Loucy (cell line): ENCODE measurements at regions not wholly inside any gene's neighbourhood (a gene's known extent, or its start where the extent isn't known, plus 50 kb on each side); places are given as distances from the start of the nearest gene placed in this dataset.

Source experiments
- H2AFZ ChIP-seq: fragments of 200-600 bp; sonication (generic); 2 replicates; pipeline ENCODE4 v1.6.0; 2016; ENCODE audit warnings: antibody characterized with exemption, mild to moderate bottlenecking, low read length, moderate library complexity
- H3F3A ChIP-seq: fragments of 200-600 bp; 2 replicates; pipeline ENCODE4 v1.6.0; 2016; ENCODE audit warnings: antibody characterized with exemption, low read depth, mild to moderate bottlenecking
- H3K27me3 ChIP-seq: fragments of 200-600 bp; sonication (generic); 2 replicates; pipeline ENCODE4 v1.6.1; 2014; ENCODE audit warnings: low read length, mild to moderate bottlenecking; ENCODE audit not compliant: insufficient read depth, poor library complexity, severe bottlenecking
- H3K36me3 ChIP-seq: fragments of 200-600 bp; sonication (generic); 2 replicates; pipeline ENCODE4 v1.6.1; 2016; ENCODE audit warnings: low read length; ENCODE audit not compliant: insufficient read depth
- H3K4me1 ChIP-seq: fragments of 200-600 bp; sonication (generic); 2 replicates; pipeline ENCODE4 v1.5.1; 2014; ENCODE audit warnings: low read length, mild to moderate bottlenecking; ENCODE audit not compliant: insufficient read depth, poor library complexity, severe bottlenecking
- H3K4me2 ChIP-seq: fragments of 200-600 bp; sonication (generic); 2 replicates; pipeline ENCODE4 v1.6.0; 2014; ENCODE audit warnings: antibody characterized with exemption, low read length, low read depth, mild to moderate bottlenecking; ENCODE audit not compliant: poor library complexity, severe bottlenecking
- H3K4me3 ChIP-seq: fragments of 200-600 bp; sonication (generic); 2 replicates; pipeline ENCODE4 v1.5.1; 2014; ENCODE audit warnings: low read length, mild to moderate bottlenecking, mixed read lengths; ENCODE audit not compliant: poor library complexity, severe bottlenecking
- H3K79me2 ChIP-seq: fragments of 200-600 bp; sonication (generic); 2 replicates; pipeline ENCODE4 v1.6.1; 2014; ENCODE audit warnings: low read length; ENCODE audit not compliant: insufficient read depth
- H3K9ac ChIP-seq: fragments of 200-600 bp; sonication (generic); 2 replicates; pipeline ENCODE4 v1.6.0; 2014; ENCODE audit warnings: mild to moderate bottlenecking, low read depth, low read length, moderate library complexity; ENCODE audit not compliant: poor library complexity, severe bottlenecking
- H3K9me2 ChIP-seq: fragments of 200-600 bp; sonication (generic); replicated peaks from 2 replicates; pipeline ENCODE4 v1.6.1; 2016; ENCODE audit warnings: low read depth, low read length, mixed read lengths
- H3K9me3 ChIP-seq: fragments of 200-600 bp; sonication (generic); 2 replicates; pipeline ENCODE4 v1.6.1; 2014; ENCODE audit warnings: mild to moderate bottlenecking, antibody characterized with exemption, low read length, low read depth; ENCODE audit not compliant: insufficient read depth
- H4K20me1 ChIP-seq: fragments of 200-600 bp; sonication (generic); 2 replicates; pipeline ENCODE4 v1.6.0; 2014; ENCODE audit warnings: antibody characterized with exemption, low read length, mild to moderate bottlenecking; ENCODE audit not compliant: insufficient read depth, poor library complexity, severe bottlenecking
- EZH2phosphoT487 ChIP-seq: fragments of 200-600 bp; IDR thresholded peaks from 2 replicates; pipeline ENCODE4 v1.6.1; 2018; ENCODE audit warnings: antibody characterized with exemption, mild to moderate bottlenecking, moderate library complexity, borderline replicate concordance
- TF ChIP-seq, protein P1 (sequence below): fragments of 200-600 bp; sonication (generic); conservative IDR thresholded peaks from 2 replicates; pipeline ENCODE4 v1.5.1; 2014; ENCODE audit warnings: mild to moderate bottlenecking, antibody characterized with exemption, low read length

DNA sequence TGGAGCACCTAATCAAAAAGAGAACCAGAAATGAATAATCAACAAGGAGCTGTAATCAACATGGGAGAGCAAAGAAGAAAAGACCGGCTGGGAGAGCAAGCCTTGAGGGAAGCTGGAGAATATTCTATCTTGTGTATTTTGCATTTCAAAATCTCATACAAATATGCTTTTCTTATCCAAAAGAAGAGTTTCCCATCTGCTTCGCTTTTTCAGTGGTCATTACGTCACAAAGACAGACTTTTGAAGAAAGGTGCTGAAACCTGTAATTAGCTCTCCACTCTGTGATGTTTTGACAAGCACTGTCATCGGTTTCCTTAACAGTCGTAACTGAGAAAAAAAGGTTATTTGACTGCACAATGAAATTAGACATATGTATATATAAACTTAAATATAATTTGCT lies 139.1 kb upstream of the TACR1 start:
- Histone ChIP-seq H3K36me3 (no peaks in the 10 kb centered on the region), H4K20me1 (no peaks in the 10 kb centered on the region), H3K79me2 (no peaks in the 10 kb centered on the region), H3K4me2 (no peak overlapping the region), H3F3A (no peaks in the 10 kb centered on the region), H2AFZ (no peak overlapping the region), H3K4me3 (no peak overlapping the region), H3K4me1 (peaks cover 7% of the 10 kb centered on the region), H3K27me3 (no peaks in the 10 kb centered on the region), H3K9me3 (no peaks in the 10 kb centered on the region), H3K9ac (no peak overlapping the region), H3K9me2 (no peaks in the 10 kb centered on the region)
- TF ChIP-seq EZH2phosphoT487: no peak
- TF ChIP-seq, protein P1, sequence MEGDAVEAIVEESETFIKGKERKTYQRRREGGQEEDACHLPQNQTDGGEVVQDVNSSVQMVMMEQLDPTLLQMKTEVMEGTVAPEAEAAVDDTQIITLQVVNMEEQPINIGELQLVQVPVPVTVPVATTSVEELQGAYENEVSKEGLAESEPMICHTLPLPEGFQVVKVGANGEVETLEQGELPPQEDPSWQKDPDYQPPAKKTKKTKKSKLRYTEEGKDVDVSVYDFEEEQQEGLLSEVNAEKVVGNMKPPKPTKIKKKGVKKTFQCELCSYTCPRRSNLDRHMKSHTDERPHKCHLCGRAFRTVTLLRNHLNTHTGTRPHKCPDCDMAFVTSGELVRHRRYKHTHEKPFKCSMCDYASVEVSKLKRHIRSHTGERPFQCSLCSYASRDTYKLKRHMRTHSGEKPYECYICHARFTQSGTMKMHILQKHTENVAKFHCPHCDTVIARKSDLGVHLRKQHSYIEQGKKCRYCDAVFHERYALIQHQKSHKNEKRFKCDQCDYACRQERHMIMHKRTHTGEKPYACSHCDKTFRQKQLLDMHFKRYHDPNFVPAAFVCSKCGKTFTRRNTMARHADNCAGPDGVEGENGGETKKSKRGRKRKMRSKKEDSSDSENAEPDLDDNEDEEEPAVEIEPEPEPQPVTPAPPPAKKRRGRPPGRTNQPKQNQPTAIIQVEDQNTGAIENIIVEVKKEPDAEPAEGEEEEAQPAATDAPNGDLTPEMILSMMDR: no peak

DNA sequence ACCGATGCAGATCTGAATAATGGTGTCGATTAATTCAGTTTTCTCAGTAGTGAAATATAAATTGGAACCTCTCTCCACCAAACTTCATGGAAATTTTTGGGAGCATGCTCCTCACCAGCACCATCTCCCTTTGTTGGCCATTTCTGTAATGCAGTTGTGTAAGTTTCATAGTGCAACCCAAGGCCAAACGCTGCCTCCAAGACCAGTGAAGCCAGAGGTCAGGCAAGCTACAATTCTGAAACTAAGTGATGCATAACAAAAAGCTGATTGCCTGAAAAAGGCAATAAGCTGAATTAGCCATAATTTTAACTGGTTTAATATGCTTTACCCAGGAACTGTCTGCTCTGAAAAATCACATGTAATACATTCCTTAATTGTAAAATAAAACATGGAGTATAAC lies 138.3 kb upstream of the TACR1 start:
- TF ChIP-seq, protein P1: no peak
- TF ChIP-seq EZH2phosphoT487: no peak
- H3K4me2 ChIP-seq: no peak overlapping the region
- no peak overlapping the region for H3K9ac ChIP-seq
- no peak overlapping the region for H2AFZ ChIP-seq
- H3K79me2 ChIP-seq: no peaks in the 10 kb centered on the region
- H3K27me3 ChIP-seq: no peaks in the 10 kb centered on the region
- no peaks in the 10 kb centered on the region for H4K20me1 ChIP-seq
- no peaks in the 10 kb centered on the region for H3K9me3 ChIP-seq
- H3K36me3 ChIP-seq: no peaks in the 10 kb centered on the region
- H3K9me2 ChIP-seq: no peaks in the 10 kb centered on the region
- H3F3A ChIP-seq: no peaks in the 10 kb centered on the region
- peaks cover 7% of the 10 kb centered on the region for H3K4me1 ChIP-seq
- no peak overlapping the region for H3K4me3 ChIP-seq

DNA sequence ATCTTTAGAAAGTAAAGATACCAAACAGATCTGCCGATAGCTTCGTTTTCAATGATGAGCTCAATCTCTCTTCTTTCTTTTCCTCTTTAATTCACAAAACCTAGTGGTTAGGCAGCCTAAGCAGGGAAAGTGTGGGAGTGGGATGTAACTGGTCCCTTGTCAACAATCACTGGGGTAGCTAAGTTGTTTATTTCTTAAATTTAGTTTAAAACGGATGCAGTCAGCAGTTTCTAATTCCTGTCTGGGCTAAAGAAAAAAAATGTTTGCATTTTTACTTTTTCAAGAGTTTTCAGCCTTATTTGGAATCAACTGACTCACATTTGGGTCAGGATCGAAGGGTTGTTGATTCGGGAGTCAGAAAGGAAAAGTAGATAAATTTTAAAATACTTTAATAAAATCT lies 137.7 kb upstream of the TACR1 start:
- peaks cover 7% of the 10 kb centered on the region for H3K4me1 ChIP-seq
- no peaks in the 10 kb centered on the region for H3K27me3 ChIP-seq
- TF ChIP-seq, protein P1: no peak
- no peak for TF ChIP-seq EZH2phosphoT487
- H3K9ac ChIP-seq: no peak overlapping the region
- H3K4me2 ChIP-seq: no peak overlapping the region
- H3K9me2 ChIP-seq: no peaks in the 10 kb centered on the region
- no peaks in the 10 kb centered on the region for H3K79me2 ChIP-seq
- no peak overlapping the region for H2AFZ ChIP-seq
- no peaks in the 10 kb centered on the region for H3K36me3 ChIP-seq
- H4K20me1 ChIP-seq: no peaks in the 10 kb centered on the region
- no peak overlapping the region for H3K4me3 ChIP-seq
- H3F3A ChIP-seq: no peaks in the 10 kb centered on the region
- H3K9me3 ChIP-seq: no peaks in the 10 kb centered on the region
